GM23338 (cell line): ENCODE measurements at regions not wholly inside any gene's neighbourhood (a gene's known extent, or its start where the extent isn't known, plus 50 kb on each side); places are given as distances from the start of the nearest gene placed in this dataset.

ENCODE experiments used
- ATAC-seq: fragments of 200-7000 bp; cut with Tn5 transposase; 3 replicates; pipeline ENCODE4 v1.9.1; 2020
- DNase-seq: peaks from one replicate; pipeline ENCODE4 v3.0.0-alpha.2; 2015; ENCODE audit warnings: low spot score
- H2AFZ ChIP-seq: fragments of 200-600 bp; sonication (generic); 2 replicates; pipeline ENCODE4 v1.8.0; 2016; ENCODE audit warnings: antibody characterized with exemption, mild to moderate bottlenecking, moderate library complexity
- H3F3A ChIP-seq: fragments of 200-600 bp; sonication (generic); replicated peaks from 2 replicates; pipeline ENCODE4 v1.8.0; 2017; ENCODE audit warnings: antibody characterized with exemption, mixed run types, low read depth
- H3K27ac ChIP-seq: fragments of 200-600 bp; sonication (generic); 2 replicates; pipeline ENCODE4 v1.6.1; 2016; ENCODE audit warnings: low read depth
- H3K27me3 ChIP-seq: fragments of 200-600 bp; sonication (generic); 2 replicates; pipeline ENCODE4 v1.8.0; 2016; ENCODE audit warnings: mild to moderate bottlenecking, mixed run types, moderate library complexity; ENCODE audit not compliant: insufficient read depth
- H3K36me3 ChIP-seq: fragments of 200-600 bp; sonication (generic); 2 replicates; pipeline ENCODE4 v1.8.0; 2016; ENCODE audit warnings: mild to moderate bottlenecking; ENCODE audit not compliant: insufficient read depth
- H3K4me1 ChIP-seq: fragments of 200-600 bp; sonication (generic); 2 replicates; pipeline ENCODE4 v1.8.0; 2016; ENCODE audit warnings: mild to moderate bottlenecking, moderate library complexity; ENCODE audit not compliant: insufficient read depth
- H3K4me2 ChIP-seq: fragments of 200-600 bp; sonication (generic); 2 replicates; pipeline ENCODE4 v1.7.1; 2017; ENCODE audit warnings: mixed run types
- H3K4me3 ChIP-seq: fragments of 200-600 bp; sonication (generic); 2 replicates; pipeline ENCODE4 v1.6.1; 2016; ENCODE audit warnings: mixed run types
- H3K79me2 ChIP-seq: fragments of 200-600 bp; sonication (generic); replicated peaks from 2 replicates; pipeline ENCODE4 v1.8.0; 2017; ENCODE audit warnings: mild to moderate bottlenecking; ENCODE audit not compliant: insufficient read depth
- H3K9me2 ChIP-seq: fragments of 200-600 bp; sonication (generic); 2 replicates; pipeline ENCODE4 v1.8.0; 2017; ENCODE audit not compliant: insufficient read depth
- H4K20me1 ChIP-seq: fragments of 200-600 bp; sonication (generic); replicated peaks from 2 replicates; pipeline ENCODE4 v1.8.0; 2017; ENCODE audit warnings: mild to moderate bottlenecking; ENCODE audit not compliant: insufficient read depth
- H3K27ac Mint-ChIP-seq: 2 replicates; pipeline ENCODE4 v1.8.0; 2020; ENCODE audit warnings: inconsistent platforms, mild to moderate bottlenecking, moderate library complexity, mixed read lengths
- H3K27me3 Mint-ChIP-seq: 3 replicates; pipeline ENCODE4 v1.8.0; 2022; ENCODE audit warnings: low read depth, mild to moderate bottlenecking, moderate library complexity, mixed read lengths, inconsistent platforms; ENCODE audit not compliant: insufficient read depth, poor library complexity
- H3K36me3 Mint-ChIP-seq: 3 replicates; pipeline ENCODE4 v1.8.0; 2021; ENCODE audit warnings: low read depth, mild to moderate bottlenecking, inconsistent platforms, moderate library complexity, mixed read lengths
- H3K4me1 Mint-ChIP-seq: 3 replicates; pipeline ENCODE4 v1.8.0; 2020; ENCODE audit warnings: mild to moderate bottlenecking, inconsistent platforms, mixed read lengths
- H3K4me3 Mint-ChIP-seq: 3 replicates; pipeline ENCODE4 v1.8.0; 2021; ENCODE audit warnings: moderate library complexity, mild to moderate bottlenecking, inconsistent platforms, mixed read lengths
- H3K9me3 Mint-ChIP-seq: 3 replicates; pipeline ENCODE4 v1.8.0; 2020; ENCODE audit warnings: moderate library complexity, mild to moderate bottlenecking, inconsistent platforms, mixed read lengths
- CREB1 ChIP-seq: fragments of 250-450 bp; sonication (Bioruptor Pico); IDR thresholded peaks from 2 replicates; pipeline ENCODE4 v1.5.0; 2020; ENCODE audit warnings: low read depth, mild to moderate bottlenecking, moderate library complexity
- CTCF ChIP-seq, 2 experiments: fragments of 200-600 bp in 1 of 2; sonication (generic) in 1 of 2; conservative IDR thresholded peaks; 2 replicates each; pipeline versions ENCODE4 v1.5.1 to v1.6.1; 2016 to 2017; ENCODE audit warnings: antibody characterized with exemption in 2 of 2, low read depth in 2 of 2, mild to moderate bottlenecking in 2 of 2, moderate library complexity in 1 of 2
- EZH2 ChIP-seq: fragments of 200-600 bp; sonication (generic); IDR thresholded peaks from one replicate; pipeline ENCODE4 v1.8.0; 2017; ENCODE audit warnings: antibody characterized with exemption, mild to moderate bottlenecking, low read depth; ENCODE audit not compliant: unreplicated experiment
- EZH2phosphoT487 ChIP-seq: fragments of 200-600 bp; sonication (generic); IDR thresholded peaks from one replicate; pipeline ENCODE4 v1.8.1; 2018; ENCODE audit warnings: antibody characterized with exemption; ENCODE audit not compliant: unreplicated experiment
- JUNB ChIP-seq: IDR thresholded peaks from one replicate; pipeline ENCODE4 v1.6.1; 2016; ENCODE audit warnings: antibody characterized with exemption; ENCODE audit not compliant: unreplicated experiment
- NANOG ChIP-seq: IDR thresholded peaks from 2 replicates; pipeline ENCODE4 v1.6.1; 2016; ENCODE audit warnings: antibody characterized with exemption, borderline replicate concordance
- POLR2AphosphoS5 ChIP-seq: IDR thresholded peaks from 2 replicates; pipeline ENCODE4 v1.6.1; 2016; ENCODE audit warnings: antibody characterized with exemption, low read depth
- STAT1 ChIP-seq: IDR thresholded peaks from one replicate; pipeline ENCODE4 v1.6.1; 2016; ENCODE audit warnings: antibody characterized with exemption; ENCODE audit not compliant: unreplicated experiment
- ZNF114 ChIP-seq: fragments of 250-450 bp; sonication (Bioruptor Pico); IDR thresholded peaks from 2 replicates; pipeline ENCODE4 v1.5.0; 2020; ENCODE audit warnings: mild to moderate bottlenecking, moderate library complexity
- TF ChIP-seq, protein P1 (sequence below): IDR thresholded peaks from one replicate; pipeline ENCODE4 v1.6.1; 2018; ENCODE audit warnings: antibody characterized with exemption; ENCODE audit not compliant: unreplicated experiment
- TF ChIP-seq, protein P2 (sequence below): IDR thresholded peaks from 2 replicates; pipeline ENCODE4 v1.6.1; 2016; ENCODE audit warnings: antibody characterized with exemption

DNA sequence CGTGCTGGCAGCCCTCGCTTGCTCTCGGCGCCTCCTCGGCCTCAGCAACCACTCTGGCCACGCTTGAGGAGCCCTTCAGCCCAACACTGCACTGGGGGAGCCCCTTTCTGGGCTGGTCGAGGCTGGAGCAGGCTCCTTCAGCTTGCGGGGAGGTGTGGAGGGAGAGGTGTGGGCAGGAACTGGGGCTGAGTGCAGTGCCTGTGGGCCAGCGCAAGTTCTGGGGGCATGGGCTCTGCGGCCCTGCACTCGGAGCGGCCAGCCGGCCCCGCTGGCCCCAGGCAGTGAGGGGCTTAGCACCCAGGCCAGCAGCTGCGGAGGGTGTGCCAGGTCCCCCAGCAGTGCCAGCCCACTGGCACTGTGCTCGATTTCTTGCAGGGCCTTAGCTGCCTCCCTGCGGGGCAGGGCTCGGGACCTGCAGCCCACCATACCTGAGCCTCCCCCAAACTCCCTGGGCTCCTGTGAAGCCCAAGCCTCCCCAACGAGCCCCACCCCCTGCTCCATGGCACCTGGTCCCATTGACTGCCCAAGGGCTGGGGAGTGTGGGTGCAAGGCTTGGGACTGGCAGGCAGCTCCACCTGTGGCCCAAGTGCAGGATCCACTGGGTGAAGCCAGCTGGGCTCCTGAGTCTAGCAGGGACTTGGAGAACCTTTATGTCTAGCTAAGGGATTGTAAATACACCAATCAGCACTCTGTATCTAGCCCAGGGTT lies 556.8 kb downstream of the GABRG1 start:
- Mint-ChIP-seq H3K27me3 (no peaks in the 10 kb centered on the region), H3K9me3 (peaks cover 74% of the 10 kb centered on the region), H3K36me3 (peaks cover 4% of the 10 kb centered on the region; the same call in 2 of the 3 replicates), H3K4me3 (no peak overlapping the region), H3K4me1 (no peaks in the 10 kb centered on the region), H3K27ac (no peak overlapping the region)
- Histone ChIP-seq H3K9me2 (no peaks in the 10 kb centered on the region), H4K20me1 (no peaks in the 10 kb centered on the region), H2AFZ (no peak overlapping the region), H3F3A (no peaks in the 10 kb centered on the region), H3K36me3 (no peaks in the 10 kb centered on the region), H3K79me2 (no peaks in the 10 kb centered on the region), H3K27me3 (no peaks in the 10 kb centered on the region), H3K27ac (no peak overlapping the region), H3K4me3 (no peak overlapping the region), H3K4me2 (no peak overlapping the region), H3K4me1 (no peaks in the 10 kb centered on the region)
- DNase-seq = no peak
- TF ChIP-seq JUNB (no peak), NANOG (no peak), EZH2 (no peak), STAT1 (no peak), CTCF (conservative IDR thresholded peaks at IDR 0.05; ENCODE audit: low read depth in 2 of 2) (no peak)
- TF ChIP-seq, protein P1, sequence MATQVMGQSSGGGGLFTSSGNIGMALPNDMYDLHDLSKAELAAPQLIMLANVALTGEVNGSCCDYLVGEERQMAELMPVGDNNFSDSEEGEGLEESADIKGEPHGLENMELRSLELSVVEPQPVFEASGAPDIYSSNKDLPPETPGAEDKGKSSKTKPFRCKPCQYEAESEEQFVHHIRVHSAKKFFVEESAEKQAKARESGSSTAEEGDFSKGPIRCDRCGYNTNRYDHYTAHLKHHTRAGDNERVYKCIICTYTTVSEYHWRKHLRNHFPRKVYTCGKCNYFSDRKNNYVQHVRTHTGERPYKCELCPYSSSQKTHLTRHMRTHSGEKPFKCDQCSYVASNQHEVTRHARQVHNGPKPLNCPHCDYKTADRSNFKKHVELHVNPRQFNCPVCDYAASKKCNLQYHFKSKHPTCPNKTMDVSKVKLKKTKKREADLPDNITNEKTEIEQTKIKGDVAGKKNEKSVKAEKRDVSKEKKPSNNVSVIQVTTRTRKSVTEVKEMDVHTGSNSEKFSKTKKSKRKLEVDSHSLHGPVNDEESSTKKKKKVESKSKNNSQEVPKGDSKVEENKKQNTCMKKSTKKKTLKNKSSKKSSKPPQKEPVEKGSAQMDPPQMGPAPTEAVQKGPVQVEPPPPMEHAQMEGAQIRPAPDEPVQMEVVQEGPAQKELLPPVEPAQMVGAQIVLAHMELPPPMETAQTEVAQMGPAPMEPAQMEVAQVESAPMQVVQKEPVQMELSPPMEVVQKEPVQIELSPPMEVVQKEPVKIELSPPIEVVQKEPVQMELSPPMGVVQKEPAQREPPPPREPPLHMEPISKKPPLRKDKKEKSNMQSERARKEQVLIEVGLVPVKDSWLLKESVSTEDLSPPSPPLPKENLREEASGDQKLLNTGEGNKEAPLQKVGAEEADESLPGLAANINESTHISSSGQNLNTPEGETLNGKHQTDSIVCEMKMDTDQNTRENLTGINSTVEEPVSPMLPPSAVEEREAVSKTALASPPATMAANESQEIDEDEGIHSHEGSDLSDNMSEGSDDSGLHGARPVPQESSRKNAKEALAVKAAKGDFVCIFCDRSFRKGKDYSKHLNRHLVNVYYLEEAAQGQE = no peak
- ATAC-seq = no peak

DNA sequence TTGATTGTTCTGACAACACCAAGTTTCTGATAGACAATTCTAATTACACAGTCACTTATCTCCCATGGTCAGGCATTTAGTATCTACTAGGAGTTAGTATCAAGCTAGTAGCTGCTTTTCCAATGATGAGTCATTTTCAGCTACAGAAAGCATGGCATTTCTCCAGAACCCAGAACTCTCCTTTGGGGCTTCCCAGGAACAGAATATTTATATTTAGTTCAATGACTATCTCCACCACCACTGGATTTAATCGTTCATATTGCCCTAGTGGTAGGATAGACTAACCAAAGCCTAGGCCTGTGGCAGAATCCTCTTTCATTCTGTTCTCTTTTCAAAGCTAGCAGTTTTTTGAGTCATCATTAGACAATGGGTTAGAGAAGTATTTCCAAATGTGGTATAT lies 569.4 kb downstream of the GABRG1 start:
- Histone ChIP-seq H3K27ac (no peak overlapping the region), H3K4me3 (no peak overlapping the region), H3K4me1 (peaks cover 6% of the 10 kb centered on the region; the same call in 1 of the 2 replicates), H3K9me2 (peaks cover 12% of the 10 kb centered on the region; the same call in 1 of the 2 replicates), H3K27me3 (no peaks in the 10 kb centered on the region), H3F3A (no peaks in the 10 kb centered on the region), H4K20me1 (no peaks in the 10 kb centered on the region), H3K4me2 (no peak overlapping the region), H3K36me3 (no peaks in the 10 kb centered on the region), H3K79me2 (no peaks in the 10 kb centered on the region), H2AFZ (no peak overlapping the region)
- no peak overlapping the region for H3K27ac Mint-ChIP-seq
- ATAC-seq = no peak
- peaks cover 5% of the 10 kb centered on the region for H3K4me1 Mint-ChIP-seq
- no peak for DNase-seq
- no peaks in the 10 kb centered on the region for H3K27me3 Mint-ChIP-seq
- no peak overlapping the region for H3K4me3 Mint-ChIP-seq
- peaks cover 61% of the 10 kb centered on the region for H3K9me3 Mint-ChIP-seq
- no peaks in the 10 kb centered on the region; the same call in 2 of the 3 replicates for H3K36me3 Mint-ChIP-seq
- TF ChIP-seq EZH2 = no peak
- no peak for TF ChIP-seq POLR2AphosphoS5
- no peak for TF ChIP-seq CREB1 (CRISPR knock-in tag)
- TF ChIP-seq, protein P1 = no peak
- TF ChIP-seq EZH2phosphoT487 = no peak
- TF ChIP-seq NANOG = no peak
- TF ChIP-seq CTCF (conservative IDR thresholded peaks at IDR 0.05; ENCODE audit: low read depth in 2 of 2) = no peak
- TF ChIP-seq, protein P2, sequence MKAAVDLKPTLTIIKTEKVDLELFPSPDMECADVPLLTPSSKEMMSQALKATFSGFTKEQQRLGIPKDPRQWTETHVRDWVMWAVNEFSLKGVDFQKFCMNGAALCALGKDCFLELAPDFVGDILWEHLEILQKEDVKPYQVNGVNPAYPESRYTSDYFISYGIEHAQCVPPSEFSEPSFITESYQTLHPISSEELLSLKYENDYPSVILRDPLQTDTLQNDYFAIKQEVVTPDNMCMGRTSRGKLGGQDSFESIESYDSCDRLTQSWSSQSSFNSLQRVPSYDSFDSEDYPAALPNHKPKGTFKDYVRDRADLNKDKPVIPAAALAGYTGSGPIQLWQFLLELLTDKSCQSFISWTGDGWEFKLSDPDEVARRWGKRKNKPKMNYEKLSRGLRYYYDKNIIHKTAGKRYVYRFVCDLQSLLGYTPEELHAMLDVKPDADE = no peak
- no peak for TF ChIP-seq STAT1
- no peak for TF ChIP-seq ZNF114 (CRISPR knock-in tag)
- TF ChIP-seq JUNB = no peak
